SK-N-SH (cell line): ENCODE measurements at regions not wholly inside any gene's neighbourhood (a gene's known extent, or its start where the extent isn't known, plus 50 kb on each side); places are given as distances from the start of the nearest gene placed in this dataset.

Source experiments
- CTCF ChIA-PET: fragments of 300-600, 350-600 bp; formaldehyde crosslinking; extraction: SDS; loops from one replicate; lab custom pipeline; 2021; lab: Yijun Ruan, JAX
- POLR2A ChIA-PET: fragments of 350-600 bp; sonication (Branson Sonifier 250); formaldehyde crosslinking; extraction: SDS; loops from one replicate; lab custom pipeline; 2020; ENCODE audit warnings: antibody characterized with exemption, inconsistent platforms; lab: Yijun Ruan, JAX
- DNase-seq: peaks from one replicate; pipeline ENCODE4 v3.0.0; 2012
- H2AFZ ChIP-seq: fragments of 200-600 bp; sonication (generic); 2 replicates; pipeline ENCODE4 v1.8.1; 2016; ENCODE audit warnings: antibody characterized with exemption, mild to moderate bottlenecking, low read depth
- H3F3A ChIP-seq: fragments of 200-600 bp; sonication (generic); replicated peaks from 2 replicates; pipeline ENCODE3; 2016; ENCODE audit warnings: antibody characterized with exemption, mild to moderate bottlenecking; ENCODE audit not compliant: insufficient read depth
- H3K27ac ChIP-seq, 2 experiments: fragments of 200-500 bp in 1 of 2; fragments of 200-600 bp in 1 of 2; sonication (Bioruptor generic) in 1 of 2; sonication (generic), shearing (Covaris generic) in 1 of 2; 2 replicates each; pipeline versions ENCODE4 v1.5.1 to v1.6.1; 2014 to 2016; ENCODE audit warnings: low read depth in 2 of 2, inconsistent platforms in 1 of 2, low read length in 1 of 2, mild to moderate bottlenecking in 1 of 2, mixed read lengths in 1 of 2
- H3K27me3 ChIP-seq: fragments of 200-600 bp; sonication (generic), shearing (Covaris generic); 2 replicates; pipeline ENCODE4 v1.6.1; 2016; ENCODE audit warnings: mixed run types; ENCODE audit not compliant: insufficient read depth
- H3K36me3 ChIP-seq, 2 experiments: fragments of 200-500 bp in 1 of 2; fragments of 200-600 bp in 1 of 2; sonication (Bioruptor generic) in 1 of 2; sonication (generic) in 1 of 2; replicated peaks in 1 of 2; 2 replicates each; pipeline versions ENCODE3 to v1.5.1; 2014 to 2016; ENCODE audit warnings: low read length in 1 of 2, mild to moderate bottlenecking in 1 of 2; ENCODE audit not compliant: insufficient read depth in 2 of 2, control insufficient read depth in 1 of 2
- H3K4me1 ChIP-seq, 2 experiments: fragments of 200-500 bp in 1 of 2; fragments of 200-600 bp in 1 of 2; sonication (Bioruptor generic) in 1 of 2; sonication (generic), shearing (Covaris generic) in 1 of 2; 2 replicates each; pipeline versions ENCODE4 v1.5.1 to v1.6.1; 2014 to 2016; ENCODE audit warnings: low read depth in 1 of 2, low read length in 1 of 2, mixed run types in 1 of 2; ENCODE audit not compliant: insufficient read depth in 2 of 2, control insufficient read depth in 1 of 2
- H3K4me2 ChIP-seq: fragments of 200-600 bp; sonication (generic), shearing (Covaris generic); 2 replicates; pipeline ENCODE4 v1.6.1; 2017; ENCODE audit warnings: mixed run types
- H3K4me3 ChIP-seq, 2 experiments: fragments of 200-500 bp in 1 of 2; fragments of 200-600 bp in 1 of 2; sonication (Bioruptor generic) in 1 of 2; sonication (generic), shearing (Covaris generic) in 1 of 2; 2 replicates each; pipeline versions ENCODE4 v1.5.1 to v1.8.1; 2014 to 2016; ENCODE audit warnings: low read depth in 2 of 2, inconsistent platforms in 1 of 2, low read length in 1 of 2, mild to moderate bottlenecking in 1 of 2, mixed read lengths in 1 of 2, moderate library complexity in 1 of 2
- H3K79me2 ChIP-seq: fragments of 200-600 bp; sonication (generic); 2 replicates; pipeline ENCODE4 v1.8.1; 2017; ENCODE audit warnings: mild to moderate bottlenecking; ENCODE audit not compliant: insufficient read depth
- H3K9ac ChIP-seq: fragments of 200-600 bp; sonication (generic); 2 replicates; pipeline ENCODE4 v1.6.1; 2017; ENCODE audit warnings: mixed run types
- H3K9me2 ChIP-seq: fragments of 200-600 bp; sonication (generic); 2 replicates; pipeline ENCODE4 v1.6.1; 2017; ENCODE audit warnings: mixed run types
- H3K9me3 ChIP-seq: fragments of 200-600 bp; sonication (generic); 2 replicates; pipeline ENCODE4 v1.6.1; 2017; ENCODE audit warnings: mixed run types, mild to moderate bottlenecking, moderate library complexity
- H4K20me1 ChIP-seq: fragments of 200-600 bp; sonication (generic); 2 replicates; pipeline ENCODE4 v1.6.1; 2017; ENCODE audit warnings: mild to moderate bottlenecking, mixed run types; ENCODE audit not compliant: insufficient read depth
- CHD2 ChIP-seq: fragments of 150-350 bp; IDR thresholded peaks from 2 replicates; pipeline ENCODE4 v1.6.1; 2018; ENCODE audit warnings: low read length; ENCODE audit not compliant: partially characterized antibody
- CTCF ChIP-seq: fragments of 200-600 bp; sonication (generic); IDR thresholded peaks from 2 replicates; pipeline ENCODE4 v1.6.1; 2017; ENCODE audit warnings: antibody characterized with exemption, mild to moderate bottlenecking, moderate library complexity
- ELF1 ChIP-seq: IDR thresholded peaks from 2 replicates; pipeline ENCODE4 v1.4.0; 2012
- FOSL2 ChIP-seq: IDR thresholded peaks from 2 replicates; pipeline ENCODE4 v1.4.0; 2012; ENCODE audit warnings: low read depth, mild to moderate bottlenecking, moderate library complexity, borderline replicate concordance
- FOXJ3 ChIP-seq: sonication (generic); formaldehyde crosslinking; IDR thresholded peaks from 2 replicates; pipeline ENCODE4 v1.5.1; 2020; ENCODE audit warnings: mild to moderate bottlenecking, missing genetic modification reagents
- GABPA ChIP-seq: IDR thresholded peaks from 2 replicates; pipeline ENCODE4 v1.4.0; 2012; ENCODE audit warnings: low read depth, mild to moderate bottlenecking
- JUND ChIP-seq: IDR thresholded peaks from 2 replicates; pipeline ENCODE4 v1.4.0; 2012
- MAX ChIP-seq: IDR thresholded peaks from 2 replicates; pipeline ENCODE4 v1.4.0; 2012; ENCODE audit warnings: low read depth
- MXI1 ChIP-seq: IDR thresholded peaks from 2 replicates; pipeline ENCODE4 v1.6.1; 2012; ENCODE audit warnings: mild to moderate bottlenecking, low read depth, low read length, improper control_type of control experiment
- NFIC ChIP-seq: IDR thresholded peaks from 2 replicates; pipeline ENCODE4 v1.4.0; 2012; ENCODE audit warnings: borderline replicate concordance
- POLR2AphosphoS5 ChIP-seq: IDR thresholded peaks from 2 replicates; pipeline ENCODE4 v1.6.1; 2012; ENCODE audit warnings: low read depth, low read length
- RAD21 ChIP-seq: IDR thresholded peaks from 2 replicates; pipeline ENCODE4 v1.6.1; 2012; ENCODE audit warnings: mild to moderate bottlenecking, low read length
- RCOR1 ChIP-seq: fragments of 150-350 bp; IDR thresholded peaks from 2 replicates; pipeline ENCODE4 v1.6.1; 2017; ENCODE audit warnings: antibody characterized with exemption, low read length
- RFX5 ChIP-seq: IDR thresholded peaks from 2 replicates; pipeline ENCODE4 v1.6.1; 2012; ENCODE audit warnings: mild to moderate bottlenecking, improper control_type of control experiment, low read length
- RXRA ChIP-seq: IDR thresholded peaks from 2 replicates; pipeline ENCODE4 v1.4.0; 2012; ENCODE audit warnings: low read depth, mild to moderate bottlenecking, borderline replicate concordance
- SMC3 ChIP-seq: IDR thresholded peaks from 2 replicates; pipeline ENCODE4 v1.6.1; 2012; ENCODE audit warnings: low read depth, low read length, improper control_type of control experiment
- TCF12 ChIP-seq: IDR thresholded peaks from 2 replicates; pipeline ENCODE4 v1.4.0; 2012
- TEAD4 ChIP-seq: IDR thresholded peaks from 2 replicates; pipeline ENCODE4 v1.4.0; 2012; ENCODE audit warnings: mild to moderate bottlenecking, borderline replicate concordance; ENCODE audit not compliant: insufficient read depth
- USF1 ChIP-seq: IDR thresholded peaks from 2 replicates; pipeline ENCODE4 v1.4.0; 2012; ENCODE audit warnings: low read depth, borderline replicate concordance
- YY1 ChIP-seq: IDR thresholded peaks from 2 replicates; pipeline ENCODE4 v1.4.0; 2012; ENCODE audit warnings: low read depth, mild to moderate bottlenecking
- WGBS: methylation state at CpG from one replicate; pipeline ENCODE4 v1.1.6; 2017; ENCODE audit warnings: low lambda C conversion rate; 5-methylcytosine and 5-hydroxymethylcytosine counted together
- TF ChIP-seq, protein P1 (sequence below): IDR thresholded peaks from 2 replicates; pipeline ENCODE4 v1.4.0; 2012; ENCODE audit warnings: low read depth, borderline replicate concordance
- TF ChIP-seq, protein P2 (sequence below): fragments of 150-350 bp; IDR thresholded peaks from 2 replicates; pipeline ENCODE4 v1.6.1; 2017; ENCODE audit warnings: antibody characterized with exemption, low read length, low read depth, borderline replicate concordance
- TF ChIP-seq, protein P3 (sequence below): fragments of 150-350 bp; IDR thresholded peaks from 2 replicates; pipeline ENCODE4 v1.6.1; 2016; ENCODE audit warnings: mild to moderate bottlenecking, low read depth, low read length

DNA sequence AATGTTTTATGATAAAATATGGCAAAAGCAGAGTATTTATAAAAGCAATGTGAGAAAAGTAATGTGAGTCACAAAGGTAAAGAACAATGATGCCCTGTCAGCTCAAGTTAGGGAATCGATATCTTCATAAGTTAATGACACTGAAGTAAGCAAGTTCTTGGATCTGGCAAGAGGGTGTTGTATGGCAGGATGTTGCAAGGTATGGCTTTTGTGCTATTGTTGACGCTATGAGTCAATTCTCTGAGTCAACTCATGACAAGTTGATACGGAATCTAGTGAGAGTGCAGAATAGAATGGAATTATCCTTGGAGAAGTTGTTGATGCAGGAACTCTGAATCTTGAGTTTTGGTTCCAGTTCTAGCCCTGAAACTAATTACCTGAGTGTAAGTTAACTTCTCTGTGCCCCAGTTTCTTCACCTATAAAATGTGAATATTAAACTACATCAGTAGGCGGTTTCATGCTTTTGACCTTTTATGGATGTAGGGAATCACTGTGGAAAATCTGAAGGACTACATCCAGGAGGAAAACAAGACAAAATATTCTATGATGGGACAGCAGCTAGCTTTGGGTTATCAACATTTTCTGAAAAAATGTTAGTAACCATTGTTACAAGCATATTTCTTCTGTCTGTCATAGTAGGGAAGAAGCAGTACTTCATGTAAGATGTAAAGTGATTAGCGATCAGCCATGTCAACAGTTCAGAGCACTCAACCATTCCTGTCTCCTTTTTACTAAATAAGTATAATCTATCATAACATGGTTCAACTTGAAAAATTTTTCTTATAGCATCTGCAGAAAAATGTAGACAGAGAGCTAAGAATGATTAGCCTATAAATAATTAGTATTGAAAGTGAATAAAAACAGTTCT lies 96.9 kb downstream of the ATP6V1G3 start (continued):
- TF ChIP-seq FOSL2 (peak; percentile 98), MXI1 (no peak), CHD2 (no peak), FOXJ3 (CRISPR knock-in tag) (no peak), RCOR1 (no peak), CTCF (no peak), RAD21 (no peak), TCF12 (peak; percentile 90), TEAD4 (peak; percentile 37; the same call in 1 of the 2 replicates), RXRA (peak; percentile 46; the same call in 1 of the 2 replicates)
- TF ChIP-seq, protein P1, sequence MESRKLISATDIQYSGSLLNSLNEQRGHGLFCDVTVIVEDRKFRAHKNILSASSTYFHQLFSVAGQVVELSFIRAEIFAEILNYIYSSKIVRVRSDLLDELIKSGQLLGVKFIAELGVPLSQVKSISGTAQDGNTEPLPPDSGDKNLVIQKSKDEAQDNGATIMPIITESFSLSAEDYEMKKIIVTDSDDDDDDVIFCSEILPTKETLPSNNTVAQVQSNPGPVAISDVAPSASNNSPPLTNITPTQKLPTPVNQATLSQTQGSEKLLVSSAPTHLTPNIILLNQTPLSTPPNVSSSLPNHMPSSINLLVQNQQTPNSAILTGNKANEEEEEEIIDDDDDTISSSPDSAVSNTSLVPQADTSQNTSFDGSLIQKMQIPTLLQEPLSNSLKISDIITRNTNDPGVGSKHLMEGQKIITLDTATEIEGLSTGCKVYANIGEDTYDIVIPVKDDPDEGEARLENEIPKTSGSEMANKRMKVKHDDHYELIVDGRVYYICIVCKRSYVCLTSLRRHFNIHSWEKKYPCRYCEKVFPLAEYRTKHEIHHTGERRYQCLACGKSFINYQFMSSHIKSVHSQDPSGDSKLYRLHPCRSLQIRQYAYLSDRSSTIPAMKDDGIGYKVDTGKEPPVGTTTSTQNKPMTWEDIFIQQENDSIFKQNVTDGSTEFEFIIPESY: peak; percentile 76

DNA sequence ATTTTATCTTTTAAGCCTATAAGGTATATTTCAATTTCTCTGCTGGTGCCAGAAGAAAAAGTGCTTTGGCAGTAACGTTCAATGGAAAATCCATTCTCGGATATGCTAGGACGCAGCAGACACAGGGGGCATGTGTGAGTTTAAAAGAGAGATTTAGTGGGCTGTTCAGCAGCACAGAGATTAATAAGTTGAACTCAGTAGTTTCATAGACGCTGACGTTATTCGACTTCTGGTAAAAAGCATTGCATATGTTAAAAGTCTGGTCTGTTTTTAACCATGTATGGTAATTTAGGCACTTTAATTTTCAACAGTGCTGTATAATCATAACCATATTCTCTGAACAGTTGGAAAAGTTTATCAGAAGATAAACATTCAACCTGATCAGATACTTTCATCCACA lies 99.6 kb downstream of the ATP6V1G3 start:
- no peaks in the 10 kb centered on the region for H3K4me1 ChIP-seq
- CTCF ChIA-PET: no interaction called here
- no peak for TF ChIP-seq POLR2AphosphoS5
- TF ChIP-seq, protein P2, sequence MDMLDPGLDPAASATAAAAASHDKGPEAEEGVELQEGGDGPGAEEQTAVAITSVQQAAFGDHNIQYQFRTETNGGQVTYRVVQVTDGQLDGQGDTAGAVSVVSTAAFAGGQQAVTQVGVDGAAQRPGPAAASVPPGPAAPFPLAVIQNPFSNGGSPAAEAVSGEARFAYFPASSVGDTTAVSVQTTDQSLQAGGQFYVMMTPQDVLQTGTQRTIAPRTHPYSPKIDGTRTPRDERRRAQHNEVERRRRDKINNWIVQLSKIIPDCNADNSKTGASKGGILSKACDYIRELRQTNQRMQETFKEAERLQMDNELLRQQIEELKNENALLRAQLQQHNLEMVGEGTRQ: no peak
- TF ChIP-seq RCOR1: no peak
- no peak for TF ChIP-seq CHD2
- no peak for TF ChIP-seq GABPA
- TF ChIP-seq MAX: no peak
- no peak for TF ChIP-seq FOXJ3 (CRISPR knock-in tag)
- no peak for TF ChIP-seq ELF1
- no peak for TF ChIP-seq SMC3
- TF ChIP-seq, protein P1: no peak
- no peak for TF ChIP-seq NFIC
- TF ChIP-seq, protein P3, sequence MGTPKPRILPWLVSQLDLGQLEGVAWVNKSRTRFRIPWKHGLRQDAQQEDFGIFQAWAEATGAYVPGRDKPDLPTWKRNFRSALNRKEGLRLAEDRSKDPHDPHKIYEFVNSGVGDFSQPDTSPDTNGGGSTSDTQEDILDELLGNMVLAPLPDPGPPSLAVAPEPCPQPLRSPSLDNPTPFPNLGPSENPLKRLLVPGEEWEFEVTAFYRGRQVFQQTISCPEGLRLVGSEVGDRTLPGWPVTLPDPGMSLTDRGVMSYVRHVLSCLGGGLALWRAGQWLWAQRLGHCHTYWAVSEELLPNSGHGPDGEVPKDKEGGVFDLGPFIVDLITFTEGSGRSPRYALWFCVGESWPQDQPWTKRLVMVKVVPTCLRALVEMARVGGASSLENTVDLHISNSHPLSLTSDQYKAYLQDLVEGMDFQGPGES: no peak
- TF ChIP-seq USF1: no peak
- TF ChIP-seq TEAD4: no peak
- no peak for TF ChIP-seq TCF12
- TF ChIP-seq JUND: no peak
- no peak for TF ChIP-seq YY1
- no peak for TF ChIP-seq RFX5

More for the DNA sequence above, 99.6 kb downstream of the ATP6V1G3 start:
- Histone ChIP-seq H3K27ac (no peak overlapping the region), H3K27me3 (no peaks in the 10 kb centered on the region), H3K4me2 (no peak overlapping the region), H3K79me2 (no peaks in the 10 kb centered on the region), H3K4me3 (no peak overlapping the region), H3K9ac (no peak overlapping the region), H3K9me2 (no peaks in the 10 kb centered on the region), H3F3A (peaks cover 10% of the 10 kb centered on the region), H2AFZ (no peak overlapping the region), H3K36me3 (peaks cover 0 to 4% of the 10 kb centered on the region in 2 experiments), H3K9me3 (no peaks in the 10 kb centered on the region), H4K20me1 (no peaks in the 10 kb centered on the region)
- no peak for DNase-seq
- POLR2A ChIA-PET: no interaction called here
- WGBS: 92% methylated on average over 6 of the region's 6 CpGs
